ENCODE measurements at regions not wholly inside any gene's neighbourhood (a gene's known extent, or its start where the extent isn't known, plus 50 kb on each side); places are given as distances from the start of the nearest gene placed in this dataset.

DNA sequence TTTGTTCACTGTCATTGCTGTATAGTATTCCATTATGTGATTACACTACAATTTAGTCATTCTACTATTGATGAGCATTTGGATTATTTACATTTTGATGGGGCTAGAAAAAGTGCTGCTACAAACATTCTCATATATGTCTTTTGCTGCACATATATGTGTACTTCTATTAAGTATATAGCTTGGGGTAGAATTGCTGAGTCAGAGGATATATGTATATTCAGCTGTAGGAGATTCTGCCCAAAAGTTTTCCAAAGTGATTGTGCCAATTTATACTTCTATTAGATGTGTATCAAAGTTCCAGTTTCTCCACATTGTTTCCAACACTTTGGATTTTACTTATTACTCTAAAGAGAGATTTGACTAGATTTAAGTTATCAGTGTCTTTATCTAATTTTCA, 101.7 kb upstream of the UGP2 start:
- H3K27ac ChIP-seq (ENCODE audit: low read depth, low read length): no peak overlapping the region
- H3K27me3 ChIP-seq (ENCODE audit: insufficient read depth, low read length): no peaks in the 10 kb centered on the region
- H3K9me3 ChIP-seq (ENCODE audit: insufficient read depth, low read depth, low read length): no peaks in the 10 kb centered on the region
- no peak overlapping the region for H3K4me2 ChIP-seq (ENCODE audit: low read length)
- H4K12ac ChIP-seq (ENCODE audit: low read depth, low read length): no peak overlapping the region
- no peak overlapping the region for H2BK5ac ChIP-seq (ENCODE audit: low read depth, low read length, poor library complexity)
- H3K79me2 ChIP-seq (ENCODE audit: control insufficient read depth, insufficient read depth, low read length, poor library complexity): peaks cover 2% of the 10 kb centered on the region
- H3K23ac ChIP-seq (ENCODE audit: low read length): no peak overlapping the region
- peaks cover 3% of the 10 kb centered on the region for H3K79me1 ChIP-seq (ENCODE audit: low read length)
- no peak overlapping the region for H2BK120ac ChIP-seq (ENCODE audit: insufficient read depth, low read length, poor library complexity)
- no peak overlapping the region for H3K18ac ChIP-seq (ENCODE audit: low read length)
- H2AFZ ChIP-seq (ENCODE audit: insufficient read depth, low read length, poor library complexity): no peak overlapping the region
- peaks cover 3 to 4% of the 10 kb centered on the region in 2 experiments for H3K4me1 ChIP-seq (ENCODE audit: control insufficient read depth in 1 of 2, insufficient read depth in 2 of 2, low read length in 2 of 2)
- no peak overlapping the region for H4K91ac ChIP-seq (ENCODE audit: low read depth, low read length)
- H4K8ac ChIP-seq (ENCODE audit: low read depth, low read length): no peak overlapping the region
- H3K4me3 ChIP-seq (ENCODE audit: low read depth, low read length): no peak overlapping the region
- no peak overlapping the region for H3K9ac ChIP-seq (ENCODE audit: low read length)
- no peak overlapping the region for H3K14ac ChIP-seq (ENCODE audit: low read length)
- no peak overlapping the region for H3K4ac ChIP-seq (ENCODE audit: low read depth, low read length)
- no peak for DNase-seq
- no peak overlapping the region for H2BK12ac ChIP-seq (ENCODE audit: low read length)
- no peaks in the 10 kb centered on the region for H3K36me3 ChIP-seq (ENCODE audit: control insufficient read depth in 1 of 2, insufficient read depth in 2 of 2, low read length in 2 of 2)
- no peak overlapping the region for H2AK5ac ChIP-seq (ENCODE audit: low read length)

DNA sequence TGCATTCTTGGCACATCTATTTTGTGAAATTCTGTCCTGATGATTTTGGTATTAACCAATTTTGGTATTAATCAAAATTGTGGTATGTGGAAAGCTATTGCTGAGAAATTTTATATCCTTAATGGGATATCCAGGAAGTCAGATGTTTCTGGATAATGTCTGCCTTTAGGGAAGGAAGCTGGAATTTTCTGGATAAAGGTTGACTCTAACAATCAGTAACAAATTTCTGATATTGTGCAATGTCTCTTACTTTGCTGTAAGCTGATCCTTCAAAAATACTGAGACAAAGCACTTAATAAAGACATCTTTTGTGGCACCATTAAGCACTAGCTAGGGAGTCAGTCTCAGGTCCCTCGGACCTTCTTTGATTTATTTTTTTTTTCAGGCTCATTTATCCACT, 100.8 kb upstream of the UGP2 start:
- no peaks in the 10 kb centered on the region for H3K27me3 ChIP-seq (ENCODE audit: insufficient read depth, low read length)
- H3K4me1 ChIP-seq (ENCODE audit: control insufficient read depth in 1 of 2, insufficient read depth in 2 of 2, low read length in 2 of 2): peaks cover 3 to 4% of the 10 kb centered on the region in 2 experiments
- H2BK5ac ChIP-seq (ENCODE audit: low read depth, low read length, poor library complexity): no peak overlapping the region
- no peak overlapping the region for H3K27ac ChIP-seq (ENCODE audit: low read depth, low read length)
- no peak overlapping the region for H2AK5ac ChIP-seq (ENCODE audit: low read length)
- H3K14ac ChIP-seq (ENCODE audit: low read length): no peak overlapping the region
- WGBS (ENCODE audit: extremely low coverage, insufficient coverage, insufficient read length): no CpG with 5 or more reads among the region's 1 CpG
- no peak overlapping the region for H4K12ac ChIP-seq (ENCODE audit: low read depth, low read length)
- no peak overlapping the region for H4K8ac ChIP-seq (ENCODE audit: low read depth, low read length)
- peak in 1 of 2 donors; percentile 29 for DNase-seq
- peaks cover 3% of the 10 kb centered on the region for H3K79me1 ChIP-seq (ENCODE audit: low read length)
- no peak overlapping the region for H3K4ac ChIP-seq (ENCODE audit: low read depth, low read length)
- H3K79me2 ChIP-seq (ENCODE audit: control insufficient read depth, insufficient read depth, low read length, poor library complexity): peaks cover 2% of the 10 kb centered on the region
- H2AFZ ChIP-seq (ENCODE audit: insufficient read depth, low read length, poor library complexity): no peak overlapping the region
- H3K18ac ChIP-seq (ENCODE audit: low read length): no peak overlapping the region
- no peak overlapping the region for H3K4me2 ChIP-seq (ENCODE audit: low read length)
- H3K23ac ChIP-seq (ENCODE audit: low read length): no peak overlapping the region
- H2BK120ac ChIP-seq (ENCODE audit: insufficient read depth, low read length, poor library complexity): no peak overlapping the region
- H3K9ac ChIP-seq (ENCODE audit: low read length): no peak overlapping the region
- H3K36me3 ChIP-seq (ENCODE audit: control insufficient read depth in 1 of 2, insufficient read depth in 2 of 2, low read length in 2 of 2): no peaks in the 10 kb centered on the region
- H3K4me3 ChIP-seq (ENCODE audit: low read depth, low read length): no peak overlapping the region
- H2BK12ac ChIP-seq (ENCODE audit: low read length): no peak overlapping the region
- H4K91ac ChIP-seq (ENCODE audit: low read depth, low read length): no peak overlapping the region
- no peaks in the 10 kb centered on the region for H3K9me3 ChIP-seq (ENCODE audit: insufficient read depth, low read depth, low read length)

DNA sequence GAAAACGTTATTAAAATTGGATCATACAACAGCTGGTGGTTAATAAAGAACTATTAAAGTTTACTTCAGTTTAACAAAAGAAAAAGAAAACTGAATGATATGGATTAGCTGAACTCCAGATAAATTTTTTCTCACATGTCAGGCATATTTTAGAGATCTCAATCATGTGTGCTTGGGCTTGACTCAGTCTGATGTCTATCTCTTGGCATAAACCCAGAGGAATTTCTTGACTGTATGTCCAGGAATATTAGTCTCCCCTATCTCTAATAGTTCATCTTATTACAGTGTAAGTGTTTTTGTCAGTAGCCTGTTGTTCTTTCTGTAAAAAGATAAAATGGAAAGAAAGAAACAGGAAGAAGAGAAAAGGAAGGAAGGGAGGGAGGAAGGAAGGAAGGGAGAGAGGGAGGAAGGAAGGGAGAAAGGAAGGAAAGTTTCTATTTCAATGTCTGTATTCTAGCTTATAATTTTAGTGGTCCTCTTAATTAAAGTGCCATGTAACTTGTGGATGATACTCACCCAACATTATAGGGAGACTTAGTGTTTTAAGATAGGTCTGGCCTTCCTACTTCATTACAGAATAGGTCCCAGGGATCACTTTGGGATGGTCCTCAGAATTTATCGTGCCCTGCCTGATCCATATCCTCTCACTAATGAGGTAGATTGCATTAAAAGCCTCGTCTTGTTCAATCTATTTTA, 99.7 kb upstream of the UGP2 start:
- Histone ChIP-seq H3K4me2 (ENCODE audit: low read length) (no peak overlapping the region), H3K9me3 (ENCODE audit: insufficient read depth, low read depth, low read length) (no peaks in the 10 kb centered on the region), H3K9ac (ENCODE audit: low read length) (no peak overlapping the region), H3K18ac (ENCODE audit: low read length) (no peak overlapping the region), H4K8ac (ENCODE audit: low read depth, low read length) (no peak overlapping the region), H3K27me3 (ENCODE audit: insufficient read depth, low read length) (no peaks in the 10 kb centered on the region), H3K4me1 (ENCODE audit: control insufficient read depth in 1 of 2, insufficient read depth in 2 of 2, low read length in 2 of 2) (peaks cover 1 to 4% of the 10 kb centered on the region in 2 experiments), H2AFZ (ENCODE audit: insufficient read depth, low read length, poor library complexity) (no peak overlapping the region), H2BK12ac (ENCODE audit: low read length) (no peak overlapping the region), H2BK120ac (ENCODE audit: insufficient read depth, low read length, poor library complexity) (no peak overlapping the region), H2AK5ac (ENCODE audit: low read length) (no peak overlapping the region), H3K14ac (ENCODE audit: low read length) (no peak overlapping the region), H2BK5ac (ENCODE audit: low read depth, low read length, poor library complexity) (no peak overlapping the region), H3K23ac (ENCODE audit: low read length) (no peak overlapping the region), H3K36me3 (ENCODE audit: control insufficient read depth in 1 of 2, insufficient read depth in 2 of 2, low read length in 2 of 2) (no peaks in the 10 kb centered on the region), H3K4me3 (ENCODE audit: low read depth, low read length) (no peak overlapping the region), H3K27ac (ENCODE audit: low read depth, low read length) (no peak overlapping the region), H3K79me2 (ENCODE audit: control insufficient read depth, insufficient read depth, low read length, poor library complexity) (peaks cover under 1% of the 10 kb centered on the region), H4K91ac (ENCODE audit: low read depth, low read length) (no peak overlapping the region), H4K12ac (ENCODE audit: low read depth, low read length) (no peak overlapping the region), H3K4ac (ENCODE audit: low read depth, low read length) (no peak overlapping the region), H3K79me1 (ENCODE audit: low read length) (peaks cover 2% of the 10 kb centered on the region)
- DNase-seq: peak; percentile 38 to 86
- WGBS (ENCODE audit: extremely low coverage, insufficient coverage, insufficient read length): no CpG with 5 or more reads among the region's 3 CpGs

DNA sequence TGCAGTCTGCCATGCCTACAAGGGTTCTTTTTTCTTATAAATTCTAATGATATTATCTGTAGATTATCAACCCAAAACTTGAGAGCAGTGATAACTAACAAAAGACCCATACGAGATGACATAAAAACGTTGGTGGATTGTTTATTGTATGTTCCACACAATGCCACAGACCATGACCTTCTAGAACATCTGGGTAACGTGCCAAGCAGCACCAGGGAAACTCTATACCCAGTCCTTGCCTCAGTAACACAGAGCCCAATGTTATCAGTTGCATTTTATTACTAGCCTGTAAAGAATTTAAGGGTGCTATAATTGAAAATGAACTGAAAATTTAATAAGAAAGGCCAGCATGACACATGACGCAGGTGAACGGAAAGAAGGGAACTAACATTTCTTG, 99.1 kb upstream of the UGP2 start:
- Histone ChIP-seq H3K9me3 (ENCODE audit: insufficient read depth, low read depth, low read length) (no peaks in the 10 kb centered on the region), H2BK5ac (ENCODE audit: low read depth, low read length, poor library complexity) (no peak overlapping the region)
- no CpG with 5 or more reads among the region's 5 CpGs for WGBS (ENCODE audit: extremely low coverage, insufficient coverage, insufficient read length)

More for the DNA sequence above, 99.1 kb upstream of the UGP2 start:
- no peak overlapping the region for H2BK120ac ChIP-seq (ENCODE audit: insufficient read depth, low read length, poor library complexity)
- DNase-seq: no peak
- H3K18ac ChIP-seq (ENCODE audit: low read length): no peak overlapping the region
- no peak overlapping the region for H3K23ac ChIP-seq (ENCODE audit: low read length)
- H3K79me2 ChIP-seq (ENCODE audit: control insufficient read depth, insufficient read depth, low read length, poor library complexity): no peaks in the 10 kb centered on the region
- H3K4ac ChIP-seq (ENCODE audit: low read depth, low read length): no peak overlapping the region
- H2AFZ ChIP-seq (ENCODE audit: insufficient read depth, low read length, poor library complexity): no peak overlapping the region
- peaks cover 0 to 2% of the 10 kb centered on the region in 2 experiments for H3K4me1 ChIP-seq (ENCODE audit: control insufficient read depth in 1 of 2, insufficient read depth in 2 of 2, low read length in 2 of 2)
- H3K36me3 ChIP-seq (ENCODE audit: control insufficient read depth in 1 of 2, insufficient read depth in 2 of 2, low read length in 2 of 2): no peaks in the 10 kb centered on the region
- no peak overlapping the region for H4K91ac ChIP-seq (ENCODE audit: low read depth, low read length)
- H4K12ac ChIP-seq (ENCODE audit: low read depth, low read length): no peak overlapping the region
- H4K8ac ChIP-seq (ENCODE audit: low read depth, low read length): no peak overlapping the region
- H3K27me3 ChIP-seq (ENCODE audit: insufficient read depth, low read length): no peaks in the 10 kb centered on the region
- H3K79me1 ChIP-seq (ENCODE audit: low read length): peaks cover 1% of the 10 kb centered on the region
- H3K27ac ChIP-seq (ENCODE audit: low read depth, low read length): no peak overlapping the region
- H3K4me2 ChIP-seq (ENCODE audit: low read length): no peak overlapping the region
- no peak overlapping the region for H3K14ac ChIP-seq (ENCODE audit: low read length)
- H2AK5ac ChIP-seq (ENCODE audit: low read length): peak overlapping the region; percentile 74
- peak overlapping the region; percentile 64 for H2BK12ac ChIP-seq (ENCODE audit: low read length)
- H3K4me3 ChIP-seq (ENCODE audit: low read depth, low read length): no peak overlapping the region
- no peak overlapping the region for H3K9ac ChIP-seq (ENCODE audit: low read length)

Measured in trophoblast cell (in vitro differentiated cells and primary cell).